Sigmoid colon (tissue), 6 donors: ENCODE measurements at regions not wholly inside any gene's neighbourhood (a gene's known extent, or its start where the extent isn't known, plus 50 kb on each side); places are given as distances from the start of the nearest gene placed in this dataset.

ENCODE experiments used
- DNase-seq: peaks from one replicate; pipeline ENCODE4 v3.0.0-alpha.2; 2019
- H3K27ac ChIP-seq, 4 donors: fragments of 200-600 bp; sonication (generic); one replicate each; pipeline ENCODE4 v1.5.1; 2016 to 2019; ENCODE audit warnings: mild to moderate bottlenecking in 1 of 4
- H3K27me3 ChIP-seq, 3 donors: fragments of 200-600 bp; sonication (generic); one replicate each; pipeline ENCODE4 v1.5.1; 2019; ENCODE audit warnings: mild to moderate bottlenecking in 1 of 3
- H3K36me3 ChIP-seq, 4 donors: fragments of 200-600 bp; sonication (generic); one replicate each; pipeline ENCODE4 v1.5.1; 2016 to 2019
- H3K4me1 ChIP-seq, 4 donors: fragments of 200-600 bp; sonication (generic); one replicate each; pipeline ENCODE4 v1.5.1; 2017 to 2019
- H3K4me3 ChIP-seq, 4 donors: fragments of 200-600 bp; sonication (generic); one replicate each; pipeline ENCODE4 v1.5.1; 2017 to 2019; ENCODE audit warnings: mild to moderate bottlenecking in 2 of 4, moderate library complexity in 1 of 4
- H3K9me3 ChIP-seq, 4 donors: fragments of 200-600 bp in 3 of 4; sonication (generic) in 3 of 4; one replicate each; pipeline versions ENCODE4 v1.5.1 to v1.6.1; 2013 to 2019
- EP300 ChIP-seq, 4 donors: sonication (generic); formaldehyde crosslinking; IDR thresholded peaks; one replicate each; pipeline ENCODE4 v1.6.1; 2017; ENCODE audit warnings: antibody characterized with exemption in 4 of 4
- POLR2A ChIP-seq, 2 donors: fragments of 450-650 bp; IDR thresholded peaks; one replicate each; pipeline ENCODE4 v1.6.1; 2016; ENCODE audit warnings: antibody characterized with exemption in 2 of 2, mild to moderate bottlenecking in 2 of 2, moderate library complexity in 2 of 2
- POLR2AphosphoS5 ChIP-seq, 4 donors: sonication (generic); formaldehyde crosslinking; IDR thresholded peaks; one replicate each; pipeline ENCODE4 v1.6.1; 2017; ENCODE audit warnings: antibody characterized with exemption in 4 of 4
- WGBS, 2 donors: extraction: QIAGEN DNeasy Blood & Tissue Kit; methylation state at CpG; one replicate each; pipeline ENCODE4 v1.1.7; 2013; 5-methylcytosine and 5-hydroxymethylcytosine counted together
- intact Hi-C: fragments of 100-400 bp; cut with DNase I; formaldehyde crosslinking; loops from one replicate; pipeline ENCODE4 v1.15.1; 2023
- TF ChIP-seq, protein P1 (sequence below), 4 experiments: fragments of 450-650 bp in 3 of 4; fragments of 200-600 bp in 1 of 4; IDR thresholded peaks; one replicate each; pipeline ENCODE4 v1.5.1; 2016 to 2019; ENCODE audit warnings: antibody characterized with exemption in 4 of 4, mild to moderate bottlenecking in 3 of 4, moderate library complexity in 2 of 4
- donor health status: healthy with polysubstance abuse.
- donor health status: healthy.

DNA sequence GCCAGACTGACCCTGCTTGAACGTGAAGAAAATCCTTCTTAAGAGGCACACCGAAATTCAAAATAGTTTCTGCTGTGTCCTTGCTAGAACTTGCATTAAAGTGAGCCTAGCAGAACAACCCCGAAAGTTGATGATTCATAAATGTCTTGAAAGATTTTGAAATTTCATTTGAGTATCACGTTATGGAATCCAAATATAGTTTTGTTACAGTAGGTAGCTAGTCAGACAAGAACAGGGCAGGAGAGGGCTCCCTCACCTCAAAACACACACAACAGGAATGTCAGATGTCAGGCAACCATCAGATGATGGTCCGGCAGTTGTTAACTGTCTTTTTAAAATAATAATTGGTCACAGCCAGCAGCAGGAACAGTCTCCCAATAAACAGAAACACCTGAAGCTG, 259.6 kb upstream of the GNPDA2 start:
- TF ChIP-seq, protein P1, sequence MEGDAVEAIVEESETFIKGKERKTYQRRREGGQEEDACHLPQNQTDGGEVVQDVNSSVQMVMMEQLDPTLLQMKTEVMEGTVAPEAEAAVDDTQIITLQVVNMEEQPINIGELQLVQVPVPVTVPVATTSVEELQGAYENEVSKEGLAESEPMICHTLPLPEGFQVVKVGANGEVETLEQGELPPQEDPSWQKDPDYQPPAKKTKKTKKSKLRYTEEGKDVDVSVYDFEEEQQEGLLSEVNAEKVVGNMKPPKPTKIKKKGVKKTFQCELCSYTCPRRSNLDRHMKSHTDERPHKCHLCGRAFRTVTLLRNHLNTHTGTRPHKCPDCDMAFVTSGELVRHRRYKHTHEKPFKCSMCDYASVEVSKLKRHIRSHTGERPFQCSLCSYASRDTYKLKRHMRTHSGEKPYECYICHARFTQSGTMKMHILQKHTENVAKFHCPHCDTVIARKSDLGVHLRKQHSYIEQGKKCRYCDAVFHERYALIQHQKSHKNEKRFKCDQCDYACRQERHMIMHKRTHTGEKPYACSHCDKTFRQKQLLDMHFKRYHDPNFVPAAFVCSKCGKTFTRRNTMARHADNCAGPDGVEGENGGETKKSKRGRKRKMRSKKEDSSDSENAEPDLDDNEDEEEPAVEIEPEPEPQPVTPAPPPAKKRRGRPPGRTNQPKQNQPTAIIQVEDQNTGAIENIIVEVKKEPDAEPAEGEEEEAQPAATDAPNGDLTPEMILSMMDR (IDR thresholded peaks at IDR 0.05) = no peak
- TF ChIP-seq EP300 (IDR thresholded peaks at IDR 0.05) (no peak), POLR2AphosphoS5 (IDR thresholded peaks at IDR 0.05) (no peak), POLR2A (IDR thresholded peaks at IDR 0.05) (no peak)
- 79% methylated on average over 5 of the region's 5 CpGs for WGBS, 2 donors
- intact Hi-C loops = no loop called here

DNA sequence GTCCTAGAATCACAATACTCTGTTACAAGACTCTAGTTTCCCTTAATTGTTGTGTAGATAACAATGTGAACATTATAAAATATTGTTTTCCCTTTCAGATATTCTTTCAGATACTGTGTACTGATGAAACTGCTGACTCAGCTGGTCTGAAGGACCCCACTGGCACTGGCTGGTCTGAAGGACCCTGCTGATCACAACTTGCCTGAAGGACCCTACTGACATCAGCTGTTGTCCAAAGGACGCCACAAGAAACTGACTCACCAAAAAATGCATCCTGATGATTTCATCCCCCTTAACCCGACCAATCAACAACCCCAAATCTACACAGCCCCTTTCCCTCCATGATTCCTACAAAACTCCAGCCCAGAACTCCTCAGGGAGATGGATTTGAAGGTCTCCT, 258.8 kb upstream of the GNPDA2 start:
- H3K4me1 ChIP-seq = no peaks in the 10 kb centered on the region
- no peak overlapping the region for H3K4me3 ChIP-seq
- 48 to 60% methylated on average over 2 of the region's 2 CpGs for WGBS, 2 donors
- no peak for DNase-seq
- intact Hi-C loops = no loop called here
- H3K27me3 ChIP-seq = no peaks in the 10 kb centered on the region
- no peak overlapping the region for H3K27ac ChIP-seq
- no peaks in the 10 kb centered on the region for H3K36me3 ChIP-seq
- H3K9me3 ChIP-seq = no peaks in the 10 kb centered on the region
- TF ChIP-seq, protein P1 (IDR thresholded peaks at IDR 0.05) = no peak
- TF ChIP-seq POLR2A (IDR thresholded peaks at IDR 0.05) = no peak
- no peak for TF ChIP-seq EP300 (IDR thresholded peaks at IDR 0.05)
- no peak for TF ChIP-seq POLR2AphosphoS5 (IDR thresholded peaks at IDR 0.05)

More for the DNA sequence above, 259.6 kb upstream of the GNPDA2 start:
- Histone ChIP-seq H3K27ac (no peak overlapping the region), H3K9me3 (no peaks in the 10 kb centered on the region), H3K4me3 (no peak overlapping the region), H3K27me3 (no peaks in the 10 kb centered on the region), H3K36me3 (no peaks in the 10 kb centered on the region), H3K4me1 (no peaks in the 10 kb centered on the region)
- no peak for DNase-seq

DNA sequence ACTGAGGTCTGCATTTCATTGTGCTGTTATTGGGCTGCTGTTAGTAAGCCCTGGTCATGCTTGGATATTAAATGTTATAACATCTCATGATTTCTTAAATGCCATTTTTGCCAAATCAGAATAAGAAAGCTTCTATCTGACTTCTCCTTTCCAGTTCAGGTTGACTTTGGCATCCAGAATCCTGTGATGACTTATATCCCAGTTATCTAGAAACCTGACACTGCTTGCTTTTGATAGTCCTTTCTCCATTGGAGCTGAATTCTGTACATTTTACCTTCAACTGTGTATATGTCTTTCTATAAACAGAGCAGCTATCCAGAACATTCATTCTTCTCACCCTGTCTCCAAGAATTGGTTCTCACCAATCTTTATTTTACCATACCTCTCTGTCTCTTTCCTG, 257.7 kb upstream of the GNPDA2 start:
- intact Hi-C loops = no loop called here

DNA sequence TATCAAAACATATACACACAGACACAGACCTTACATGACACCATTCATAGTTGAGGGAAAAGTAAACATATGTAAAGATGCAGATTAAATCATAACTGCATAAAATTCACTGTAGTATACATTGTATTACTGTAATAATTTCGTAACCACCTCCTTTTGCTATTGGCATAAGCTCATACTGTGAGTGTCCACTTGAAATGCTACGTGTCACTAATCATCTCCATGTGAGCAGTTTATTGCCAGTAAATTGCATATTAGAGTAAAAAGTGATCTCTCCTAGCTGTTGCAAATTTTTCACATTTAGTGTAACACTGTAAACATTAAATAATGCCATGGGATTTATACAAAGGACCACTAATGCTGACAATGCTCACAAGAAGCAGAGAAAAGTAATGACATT, 256.7 kb upstream of the GNPDA2 start:
- no peaks in the 10 kb centered on the region for H3K36me3 ChIP-seq
- no peak overlapping the region for H3K27ac ChIP-seq
- TF ChIP-seq POLR2AphosphoS5 (IDR thresholded peaks at IDR 0.05) (no peak), EP300 (IDR thresholded peaks at IDR 0.05) (no peak), POLR2A (IDR thresholded peaks at IDR 0.05) (no peak)
- TF ChIP-seq, protein P1 (IDR thresholded peaks at IDR 0.05) = no peak
- no peaks in the 10 kb centered on the region for H3K4me1 ChIP-seq
- DNase-seq = no peak
- 38 to 63% methylated on average over 2 of the region's 2 CpGs for WGBS, 2 donors
- H3K27me3 ChIP-seq = no peaks in the 10 kb centered on the region
- H3K4me3 ChIP-seq = no peak overlapping the region
- intact Hi-C loops = no loop called here
- H3K9me3 ChIP-seq = no peaks in the 10 kb centered on the region

More for the DNA sequence above, 257.7 kb upstream of the GNPDA2 start:
- no peak for DNase-seq
- Histone ChIP-seq H3K27ac (no peak overlapping the region), H3K9me3 (no peaks in the 10 kb centered on the region), H3K27me3 (no peaks in the 10 kb centered on the region), H3K4me1 (no peaks in the 10 kb centered on the region), H3K36me3 (no peaks in the 10 kb centered on the region), H3K4me3 (no peak overlapping the region)
- TF ChIP-seq POLR2AphosphoS5 (IDR thresholded peaks at IDR 0.05) = no peak

DNA sequence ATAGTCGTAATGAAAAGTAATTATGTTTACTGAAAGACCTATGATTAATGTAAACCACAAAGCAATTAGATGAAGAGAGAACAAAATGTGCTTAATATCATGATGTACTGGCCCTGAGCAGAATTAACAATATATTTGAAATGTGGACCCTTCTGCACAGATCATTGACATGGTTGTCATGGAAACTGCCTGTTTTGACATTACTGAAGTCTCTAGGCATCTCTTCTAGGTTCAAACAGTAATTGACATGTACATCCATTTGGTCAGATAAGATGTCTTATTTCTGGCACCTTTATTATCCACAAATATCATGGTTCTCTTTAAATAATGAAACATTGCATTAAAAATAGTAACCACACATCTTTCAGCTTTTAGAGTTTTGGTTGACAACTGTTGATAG, 251.7 kb upstream of the GNPDA2 start:
- Histone ChIP-seq H3K4me1 (no peaks in the 10 kb centered on the region), H3K27ac (no peak overlapping the region), H3K9me3 (no peaks in the 10 kb centered on the region), H3K36me3 (no peaks in the 10 kb centered on the region), H3K4me3 (no peak overlapping the region), H3K27me3 (no peaks in the 10 kb centered on the region)
- WGBS, 2 donors = 70 to 76% methylated on average over 1 of the region's 1 CpG
- DNase-seq = no peak
- TF ChIP-seq POLR2A (IDR thresholded peaks at IDR 0.05) (no peak), EP300 (IDR thresholded peaks at IDR 0.05) (no peak), POLR2AphosphoS5 (IDR thresholded peaks at IDR 0.05) (no peak)
- TF ChIP-seq, protein P1 (IDR thresholded peaks at IDR 0.05) = no peak
- intact Hi-C loops = no loop called here
